H1 (cell line): ENCODE measurements at regions not wholly inside any gene's neighbourhood (a gene's known extent, or its start where the extent isn't known, plus 50 kb on each side); places are given as distances from the start of the nearest gene placed in this dataset.

Source experiments
- ASH2L ChIP-seq: fragments of 200-600, 300-600 bp; sonication (generic); IDR thresholded peaks from one replicate; pipeline ENCODE4 v1.7.1; 2017; ENCODE audit warnings: low read length
- BACH1 ChIP-seq: IDR thresholded peaks from 2 replicates; pipeline ENCODE4 v1.6.1; 2012; ENCODE audit warnings: low read length, improper control_type of control experiment
- CBX5 ChIP-seq: fragments of 300-800, 300-1000 bp; sonication (generic); IDR thresholded peaks from 2 replicates; pipeline ENCODE4 v1.7.1; 2016; ENCODE audit warnings: antibody characterized with exemption, low read length, low read depth
- CREB1 ChIP-seq: IDR thresholded peaks from 2 replicates; pipeline ENCODE4 v1.6.1; 2012; ENCODE audit warnings: inconsistent platforms
- NANOG ChIP-seq: IDR thresholded peaks from 2 replicates; pipeline ENCODE4 v1.6.1; 2011; ENCODE audit warnings: low read length, low read depth, mild to moderate bottlenecking, inconsistent platforms; ENCODE audit not compliant: insufficient read depth, poor library complexity, severe bottlenecking
- POU5F1 ChIP-seq: IDR thresholded peaks from 2 replicates; pipeline ENCODE4 v1.6.1; 2011; ENCODE audit warnings: low read depth, mild to moderate bottlenecking, low read length, moderate library complexity
- RNF2 ChIP-seq: fragments of 200-900, 300-1000 bp; sonication (generic); IDR thresholded peaks from 2 replicates; pipeline ENCODE4 v1.7.1; 2016; ENCODE audit warnings: borderline replicate concordance, low read depth, mild to moderate bottlenecking, antibody characterized with exemption, low read length; ENCODE audit not compliant: poor library complexity, severe bottlenecking; ENCODE audit errors: missing control alignments
- SUZ12 ChIP-seq: fragments of 200-600 bp; sonication (generic); IDR thresholded peaks from 2 replicates; pipeline ENCODE4 v1.6.1; 2012; ENCODE audit warnings: mild to moderate bottlenecking, inconsistent platforms, low read length, moderate library complexity, mixed read lengths
- TF ChIP-seq, protein P1 (sequence below): fragments of 300-600 bp; sonication (generic); IDR thresholded peaks from 2 replicates; pipeline ENCODE4 v1.7.1; 2012; ENCODE audit warnings: low read length, moderate library complexity, mild to moderate bottlenecking, inconsistent platforms; ENCODE audit not compliant: insufficient replicate concordance
- TF ChIP-seq, protein P2 (sequence below): IDR thresholded peaks from 2 replicates; pipeline ENCODE4 v1.6.1; 2012; ENCODE audit warnings: inconsistent platforms

DNA sequence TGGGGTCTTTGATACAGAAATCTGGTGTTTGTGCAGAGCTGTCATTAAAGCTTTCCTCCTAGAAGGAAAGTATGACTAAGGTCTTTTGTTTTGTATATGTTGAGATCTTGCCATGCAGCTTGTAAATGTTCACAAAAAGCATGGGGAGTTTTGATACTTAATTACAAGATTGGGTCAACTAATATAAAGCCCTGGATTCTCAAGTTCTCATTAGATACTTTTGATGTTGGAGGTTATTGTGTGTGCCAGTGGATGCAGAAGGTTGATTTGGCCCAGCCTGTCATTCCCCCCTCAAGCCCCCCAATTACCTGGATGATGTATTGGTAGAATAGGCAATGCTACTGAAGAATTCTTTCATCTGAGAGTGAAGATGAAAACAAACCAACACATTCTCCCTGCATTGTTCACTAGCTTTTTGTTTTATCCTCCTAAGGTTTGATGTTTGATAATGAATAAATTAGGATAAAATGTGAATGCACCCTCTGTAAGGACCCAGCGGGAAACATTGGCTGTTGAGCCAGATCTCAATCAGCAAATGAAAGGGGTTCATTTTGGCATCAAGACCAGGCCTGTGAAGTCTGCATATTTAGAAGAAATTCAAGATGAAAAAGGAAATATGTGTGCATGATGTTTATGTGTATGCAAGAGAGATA lies 61.9 kb upstream of the ADAMTS19 start (continued):
- TF ChIP-seq, protein P1, sequence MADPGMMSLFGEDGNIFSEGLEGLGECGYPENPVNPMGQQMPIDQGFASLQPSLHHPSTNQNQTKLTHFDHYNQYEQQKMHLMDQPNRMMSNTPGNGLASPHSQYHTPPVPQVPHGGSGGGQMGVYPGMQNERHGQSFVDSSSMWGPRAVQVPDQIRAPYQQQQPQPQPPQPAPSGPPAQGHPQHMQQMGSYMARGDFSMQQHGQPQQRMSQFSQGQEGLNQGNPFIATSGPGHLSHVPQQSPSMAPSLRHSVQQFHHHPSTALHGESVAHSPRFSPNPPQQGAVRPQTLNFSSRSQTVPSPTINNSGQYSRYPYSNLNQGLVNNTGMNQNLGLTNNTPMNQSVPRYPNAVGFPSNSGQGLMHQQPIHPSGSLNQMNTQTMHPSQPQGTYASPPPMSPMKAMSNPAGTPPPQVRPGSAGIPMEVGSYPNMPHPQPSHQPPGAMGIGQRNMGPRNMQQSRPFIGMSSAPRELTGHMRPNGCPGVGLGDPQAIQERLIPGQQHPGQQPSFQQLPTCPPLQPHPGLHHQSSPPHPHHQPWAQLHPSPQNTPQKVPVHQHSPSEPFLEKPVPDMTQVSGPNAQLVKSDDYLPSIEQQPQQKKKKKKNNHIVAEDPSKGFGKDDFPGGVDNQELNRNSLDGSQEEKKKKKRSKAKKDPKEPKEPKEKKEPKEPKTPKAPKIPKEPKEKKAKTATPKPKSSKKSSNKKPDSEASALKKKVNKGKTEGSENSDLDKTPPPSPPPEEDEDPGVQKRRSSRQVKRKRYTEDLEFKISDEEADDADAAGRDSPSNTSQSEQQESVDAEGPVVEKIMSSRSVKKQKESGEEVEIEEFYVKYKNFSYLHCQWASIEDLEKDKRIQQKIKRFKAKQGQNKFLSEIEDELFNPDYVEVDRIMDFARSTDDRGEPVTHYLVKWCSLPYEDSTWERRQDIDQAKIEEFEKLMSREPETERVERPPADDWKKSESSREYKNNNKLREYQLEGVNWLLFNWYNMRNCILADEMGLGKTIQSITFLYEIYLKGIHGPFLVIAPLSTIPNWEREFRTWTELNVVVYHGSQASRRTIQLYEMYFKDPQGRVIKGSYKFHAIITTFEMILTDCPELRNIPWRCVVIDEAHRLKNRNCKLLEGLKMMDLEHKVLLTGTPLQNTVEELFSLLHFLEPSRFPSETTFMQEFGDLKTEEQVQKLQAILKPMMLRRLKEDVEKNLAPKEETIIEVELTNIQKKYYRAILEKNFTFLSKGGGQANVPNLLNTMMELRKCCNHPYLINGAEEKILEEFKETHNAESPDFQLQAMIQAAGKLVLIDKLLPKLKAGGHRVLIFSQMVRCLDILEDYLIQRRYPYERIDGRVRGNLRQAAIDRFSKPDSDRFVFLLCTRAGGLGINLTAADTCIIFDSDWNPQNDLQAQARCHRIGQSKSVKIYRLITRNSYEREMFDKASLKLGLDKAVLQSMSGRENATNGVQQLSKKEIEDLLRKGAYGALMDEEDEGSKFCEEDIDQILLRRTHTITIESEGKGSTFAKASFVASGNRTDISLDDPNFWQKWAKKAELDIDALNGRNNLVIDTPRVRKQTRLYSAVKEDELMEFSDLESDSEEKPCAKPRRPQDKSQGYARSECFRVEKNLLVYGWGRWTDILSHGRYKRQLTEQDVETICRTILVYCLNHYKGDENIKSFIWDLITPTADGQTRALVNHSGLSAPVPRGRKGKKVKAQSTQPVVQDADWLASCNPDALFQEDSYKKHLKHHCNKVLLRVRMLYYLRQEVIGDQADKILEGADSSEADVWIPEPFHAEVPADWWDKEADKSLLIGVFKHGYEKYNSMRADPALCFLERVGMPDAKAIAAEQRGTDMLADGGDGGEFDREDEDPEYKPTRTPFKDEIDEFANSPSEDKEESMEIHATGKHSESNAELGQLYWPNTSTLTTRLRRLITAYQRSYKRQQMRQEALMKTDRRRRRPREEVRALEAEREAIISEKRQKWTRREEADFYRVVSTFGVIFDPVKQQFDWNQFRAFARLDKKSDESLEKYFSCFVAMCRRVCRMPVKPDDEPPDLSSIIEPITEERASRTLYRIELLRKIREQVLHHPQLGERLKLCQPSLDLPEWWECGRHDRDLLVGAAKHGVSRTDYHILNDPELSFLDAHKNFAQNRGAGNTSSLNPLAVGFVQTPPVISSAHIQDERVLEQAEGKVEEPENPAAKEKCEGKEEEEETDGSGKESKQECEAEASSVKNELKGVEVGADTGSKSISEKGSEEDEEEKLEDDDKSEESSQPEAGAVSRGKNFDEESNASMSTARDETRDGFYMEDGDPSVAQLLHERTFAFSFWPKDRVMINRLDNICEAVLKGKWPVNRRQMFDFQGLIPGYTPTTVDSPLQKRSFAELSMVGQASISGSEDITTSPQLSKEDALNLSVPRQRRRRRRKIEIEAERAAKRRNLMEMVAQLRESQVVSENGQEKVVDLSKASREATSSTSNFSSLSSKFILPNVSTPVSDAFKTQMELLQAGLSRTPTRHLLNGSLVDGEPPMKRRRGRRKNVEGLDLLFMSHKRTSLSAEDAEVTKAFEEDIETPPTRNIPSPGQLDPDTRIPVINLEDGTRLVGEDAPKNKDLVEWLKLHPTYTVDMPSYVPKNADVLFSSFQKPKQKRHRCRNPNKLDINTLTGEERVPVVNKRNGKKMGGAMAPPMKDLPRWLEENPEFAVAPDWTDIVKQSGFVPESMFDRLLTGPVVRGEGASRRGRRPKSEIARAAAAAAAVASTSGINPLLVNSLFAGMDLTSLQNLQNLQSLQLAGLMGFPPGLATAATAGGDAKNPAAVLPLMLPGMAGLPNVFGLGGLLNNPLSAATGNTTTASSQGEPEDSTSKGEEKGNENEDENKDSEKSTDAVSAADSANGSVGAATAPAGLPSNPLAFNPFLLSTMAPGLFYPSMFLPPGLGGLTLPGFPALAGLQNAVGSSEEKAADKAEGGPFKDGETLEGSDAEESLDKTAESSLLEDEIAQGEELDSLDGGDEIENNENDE, result peak; percentile 95
- TF ChIP-seq CREB1, result no peak
- no peak for TF ChIP-seq SUZ12
- TF ChIP-seq RNF2, result no peak
- peak; percentile 60 for TF ChIP-seq NANOG
- no peak for TF ChIP-seq ASH2L
- no peak for TF ChIP-seq CBX5
- TF ChIP-seq, protein P2, sequence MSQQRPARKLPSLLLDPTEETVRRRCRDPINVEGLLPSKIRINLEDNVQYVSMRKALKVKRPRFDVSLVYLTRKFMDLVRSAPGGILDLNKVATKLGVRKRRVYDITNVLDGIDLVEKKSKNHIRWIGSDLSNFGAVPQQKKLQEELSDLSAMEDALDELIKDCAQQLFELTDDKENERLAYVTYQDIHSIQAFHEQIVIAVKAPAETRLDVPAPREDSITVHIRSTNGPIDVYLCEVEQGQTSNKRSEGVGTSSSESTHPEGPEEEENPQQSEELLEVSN, result no peak
- TF ChIP-seq POU5F1, result peak; percentile 46; the same call in 1 of the 2 replicates
- no peak for TF ChIP-seq BACH1
